Stimulated activated CD4-positive, alpha-beta T cell treated with anti-CD3 and anti-CD28 coated beads, Interleukin-15, amount 100 ng/mL, for 1 hour (primary cell): ENCODE measurements at regions not wholly inside any gene's neighbourhood (a gene's known extent, or its start where the extent isn't known, plus 50 kb on each side); places are given as distances from the start of the nearest gene placed in this dataset.

ENCODE experiments used
- DNase-seq, 2 donors: peaks; one replicate each; pipeline ENCODE4 v3.0.0-alpha.2; 2020; ENCODE audit warnings: low read depth in 1 of 2, low spot score in 1 of 2

- no peak for DNase-seq
Measured at GRCh38 chr10:69684020-69684980, 54.3 kb downstream of the FAM241B start.

- no peak for DNase-seq
Measured at GRCh38 chr10:69684981-69685353, 54.9 kb downstream of the FAM241B start.

DNA sequence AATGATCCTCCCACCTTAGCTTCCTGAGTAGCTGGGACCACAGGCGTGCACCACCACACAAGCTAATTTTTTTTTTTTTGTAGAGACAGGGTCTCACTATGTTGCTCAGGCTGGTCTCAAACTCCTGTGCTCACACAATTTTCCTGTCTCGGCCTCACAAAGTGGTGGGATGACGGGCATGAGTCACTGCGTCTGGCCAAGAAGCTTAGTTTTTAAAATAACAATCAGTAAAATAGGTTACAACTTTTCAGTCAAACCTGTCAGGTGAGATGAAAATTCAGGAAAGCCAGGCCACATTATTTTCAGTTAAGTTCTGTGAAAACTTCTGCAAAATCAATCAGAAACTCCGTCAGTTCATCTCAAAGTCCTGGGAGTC is 55.4 kb downstream of the FAM241B start:
- DNase-seq = no peak

GRCh38 chr10:69685802-69686585 is 55.9 kb downstream of the FAM241B start:
- no peak for DNase-seq

GRCh38 chr10:69686866-69687265 is 56.8 kb downstream of the FAM241B start:
- DNase-seq = no peak

DNA sequence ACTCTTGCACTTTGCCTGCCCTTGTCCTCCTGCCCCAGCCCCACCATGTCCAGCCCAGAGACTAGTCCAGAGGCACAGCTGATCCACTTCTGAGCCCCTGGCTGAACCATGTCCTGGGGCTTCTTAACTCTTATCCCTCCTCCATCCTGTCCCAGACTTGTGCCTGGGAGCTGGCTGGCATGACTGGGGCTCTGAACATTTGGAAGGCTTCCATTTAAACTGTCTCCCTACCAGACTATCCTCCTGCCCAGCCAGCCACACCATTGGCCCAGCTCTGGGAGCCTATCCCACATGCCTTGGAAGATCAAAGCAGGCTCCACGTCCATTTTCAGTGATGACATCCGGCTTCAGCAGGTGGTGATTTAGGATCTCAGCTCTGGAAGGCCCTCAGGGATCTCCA is 57.4 kb downstream of the FAM241B start:
- DNase-seq = no peak

- DNase-seq = no peak
Measured at GRCh38 chr10:69692267-69692666, 62.2 kb downstream of the FAM241B start.

DNA sequence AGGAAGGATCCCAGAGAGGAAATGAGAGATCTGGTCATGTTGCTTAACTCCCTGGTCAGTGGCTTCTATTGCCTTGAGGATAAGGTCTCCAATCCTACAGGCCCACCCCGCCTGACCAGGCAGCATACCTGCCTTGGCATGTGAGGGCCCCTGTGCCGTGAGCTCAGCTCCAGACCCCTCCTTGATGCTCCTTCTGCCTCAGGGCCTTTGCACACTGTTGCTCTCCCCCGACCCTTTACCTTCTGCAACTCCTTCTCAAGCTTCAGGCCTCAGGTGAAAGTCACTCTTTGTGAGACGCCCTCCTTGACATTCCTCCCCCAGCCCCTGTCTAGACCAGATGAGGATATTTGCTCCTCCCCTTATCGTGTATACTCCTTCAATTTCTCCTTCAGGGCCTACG is 62.8 kb downstream of the FAM241B start:
- DNase-seq = no peak

DNA sequence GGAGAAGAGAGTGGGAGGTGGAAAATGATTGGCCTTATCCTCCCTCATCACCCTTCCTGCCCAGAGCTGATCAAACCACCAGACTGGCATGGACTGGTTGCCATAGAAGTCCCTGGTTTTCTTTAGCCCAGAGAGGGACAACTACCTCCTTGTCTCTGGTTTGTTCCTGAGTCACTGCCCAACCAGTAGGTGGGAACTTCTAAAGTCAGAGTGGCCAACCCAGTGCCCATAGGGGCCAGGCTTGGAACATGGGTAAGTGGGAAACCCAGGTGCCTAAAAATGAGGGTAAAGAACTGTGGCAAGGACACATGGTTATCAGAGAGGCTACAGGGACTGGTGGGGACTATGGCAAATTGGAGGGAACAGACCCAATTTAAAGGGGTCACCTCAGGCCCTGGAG is 63.8 kb downstream of the FAM241B start:
- no peak for DNase-seq

- DNase-seq = no peak
Measured at GRCh38 chr10:69696073-69696731, 66.2 kb downstream of the FAM241B start.

- no peak for DNase-seq
Measured at GRCh38 chr10:69697006-69697405, 67.0 kb downstream of the FAM241B start.

DNA sequence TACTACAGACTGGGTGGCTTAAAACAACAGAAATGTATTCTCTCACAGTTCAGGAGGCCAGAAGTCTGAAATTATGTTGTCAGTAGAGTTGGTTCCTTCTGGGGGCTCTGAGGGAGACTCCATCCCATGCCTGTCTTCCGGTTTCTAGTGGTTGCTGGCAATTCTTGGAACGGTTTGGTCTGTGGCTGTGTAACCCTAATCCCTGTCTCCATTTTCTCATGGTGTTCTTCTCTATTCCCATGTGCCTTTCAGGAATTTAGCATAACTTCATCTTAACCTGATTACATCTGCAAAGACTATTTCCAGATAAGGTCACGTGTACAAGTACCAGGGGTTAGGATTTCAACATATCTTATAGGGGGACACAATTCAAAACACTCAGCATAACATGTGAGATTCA is 73.2 kb downstream of the FAM241B start:
- no peak for DNase-seq

DNA sequence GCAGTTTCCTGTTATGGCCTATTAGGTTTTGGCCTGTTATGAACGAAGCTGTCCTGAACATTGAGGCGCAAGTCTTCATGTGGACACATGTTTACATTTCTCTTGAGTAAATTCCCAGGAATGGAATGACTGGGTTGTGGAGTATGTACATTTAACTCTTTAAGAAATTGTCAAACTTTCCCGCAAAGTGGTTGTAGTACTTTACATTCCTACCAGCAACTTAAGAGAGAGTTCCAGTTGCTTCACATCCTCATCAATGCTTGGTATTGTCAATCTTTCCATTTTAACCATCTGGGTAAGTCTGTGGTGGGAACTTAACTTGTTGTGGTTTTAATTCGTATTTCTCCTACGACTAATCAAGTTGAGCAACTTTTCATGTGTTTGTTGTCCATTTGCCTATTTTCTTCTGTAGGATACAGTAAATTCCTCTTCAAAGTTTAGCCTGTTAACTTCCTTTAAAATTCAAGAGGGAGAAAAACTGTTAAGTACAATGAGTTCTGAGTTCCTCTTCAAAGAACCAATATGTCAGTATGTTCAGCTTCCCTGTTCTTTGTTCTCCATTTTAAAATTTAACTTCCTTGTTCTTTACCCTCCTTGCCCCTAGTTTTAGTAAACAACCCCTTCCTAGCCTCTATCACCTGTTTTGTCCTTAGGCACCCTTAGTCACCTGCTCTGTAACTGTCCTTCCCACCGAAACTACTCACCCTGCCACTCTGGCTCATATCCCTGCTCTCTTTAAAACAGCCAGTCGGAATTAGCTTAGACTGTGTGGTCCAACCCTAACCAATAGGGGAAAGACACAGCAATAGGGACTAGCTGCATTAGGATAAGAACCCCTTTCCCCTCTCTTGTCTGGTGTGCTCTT is 74.0 kb downstream of the FAM241B start:
- DNase-seq = no peak

- DNase-seq = no peak
Measured at GRCh38 chr10:69709366-69709941, 79.4 kb downstream of the FAM241B start.

GRCh38 chr10:69710008-69710888 is 80.2 kb downstream of the FAM241B start:
- DNase-seq = no peak

GRCh38 chr10:69712342-69712741 is 82.3 kb downstream of the FAM241B start:
- no peak for DNase-seq

DNA sequence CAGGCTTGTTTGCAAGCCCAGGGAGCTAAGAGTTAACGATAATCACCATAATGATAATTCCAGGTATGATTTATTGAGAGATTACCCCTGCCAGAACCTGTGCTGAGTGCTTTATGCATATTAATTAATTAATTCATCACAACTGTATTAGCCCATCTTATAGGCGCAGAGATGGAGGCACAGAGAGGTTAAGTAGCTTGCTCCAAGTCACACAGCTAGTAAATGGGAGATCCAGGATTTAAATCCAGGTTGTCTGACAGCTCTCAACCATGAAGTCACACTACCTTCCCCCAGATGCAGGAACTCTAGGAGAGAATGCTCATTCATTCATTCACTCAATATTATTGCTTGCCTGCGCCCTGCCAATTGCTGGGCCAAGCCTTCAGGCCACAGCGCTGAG is 84.5 kb downstream of the FAM241B start:
- no peak for DNase-seq

- DNase-seq = no peak
Measured at GRCh38 chr10:69715156-69715898, 85.3 kb downstream of the FAM241B start.
